HCT116 (cell line): ENCODE measurements at regions not wholly inside any gene's neighbourhood (a gene's known extent, or its start where the extent isn't known, plus 50 kb on each side); places are given as distances from the start of the nearest gene placed in this dataset.

Experiments
- ATAC-seq: fragments of 200-7000 bp; cut with Tn5 transposase; 2 replicates; pipeline ENCODE4 v1.9.1; 2020; ENCODE audit warnings: mild to moderate bottlenecking, moderate library complexity
- BruUV-seq: library from RNA; stranded (reverse); fragments of 400-500 nt; replicated peaks from 2 replicates; lab custom pipeline; 2021; lab: Mats Ljungman, UMichigan
- CTCF ChIA-PET: fragments of 300-600 bp; sonication (Branson Sonifier 250); formaldehyde crosslinking; loops from one replicate; lab custom pipeline; 2021; ENCODE audit warnings: antibody characterized with exemption; lab: Charles Lee
- POLR2A ChIA-PET: fragments of 300-600, 350-600 bp; sonication (Branson Sonifier 250); formaldehyde crosslinking; loops from one replicate; lab custom pipeline; 2021; ENCODE audit warnings: antibody characterized with exemption; lab: Charles Lee
- RAD21 ChIA-PET, 2 experiments: fragments of 300-600 bp; sonication (Branson Sonifier 250); formaldehyde crosslinking; loops; one replicate each; lab custom pipeline; 2023; ENCODE audit warnings: low total read pairs in 2 of 2; ENCODE audit not compliant: uncharacterized antibody in 2 of 2, unreplicated experiment in 2 of 2, low non-redundant PET in 1 of 2; lab: Charles Lee
- DNase-seq: peaks from one replicate; pipeline ENCODE4 v3.0.0-alpha.2; 2010; ENCODE audit warnings: low read depth, low spot score
- H2AFZ ChIP-seq: fragments of 200-600 bp; shearing (Covaris generic), sonication (generic); 2 replicates; pipeline ENCODE4 v1.6.1; 2017; ENCODE audit warnings: low read depth, mixed run types, mixed read lengths, antibody characterized with exemption, low read length; ENCODE audit not compliant: poor library complexity, severe bottlenecking
- H3K27ac ChIP-seq: 2 replicates; pipeline ENCODE4 v1.5.1; 2012; ENCODE audit warnings: low read depth, low read length
- H3K27me3 ChIP-seq: fragments of 200-600 bp; sonication (generic); 2 replicates; pipeline ENCODE4 v1.6.1; 2016; ENCODE audit warnings: mixed run types, low read length, mixed read lengths; ENCODE audit not compliant: insufficient read depth
- H3K36me3 ChIP-seq, 2 experiments: fragments of 200-500 bp in 1 of 2; fragments of 200-600 bp in 1 of 2; sonication (Bioruptor generic) in 1 of 2; sonication (generic) in 1 of 2; 2 replicates each; pipeline versions ENCODE4 v1.5.1 to v1.6.1; 2014 to 2016; ENCODE audit warnings: low read length in 2 of 2, inconsistent platforms in 1 of 2, mixed read lengths in 1 of 2, mixed run types in 1 of 2; ENCODE audit not compliant: insufficient read depth in 2 of 2, control insufficient read depth in 1 of 2
- H3K4me1 ChIP-seq, 2 experiments: fragments of 200-600 bp in 1 of 2; sonication (generic) in 1 of 2; 2 replicates each; pipeline versions ENCODE4 v1.5.1 to v1.6.1; 2012 to 2017; ENCODE audit warnings: low read length in 2 of 2, inconsistent platforms in 1 of 2, mild to moderate bottlenecking in 1 of 2, mixed read lengths in 1 of 2, mixed run types in 1 of 2, moderate library complexity in 1 of 2; ENCODE audit not compliant: insufficient read depth in 2 of 2, control insufficient read depth in 1 of 2
- H3K4me2 ChIP-seq: fragments of 200-600 bp; sonication (generic); 2 replicates; pipeline ENCODE4 v1.6.1; 2017; ENCODE audit warnings: mixed run types, low read length, mixed read lengths
- H3K4me3 ChIP-seq, 2 experiments: fragments of 200-600 bp in 1 of 2; sonication (generic) in 1 of 2; replicated peaks in 1 of 2; 2 replicates each; pipeline ENCODE4 v1.5.1; 2011 to 2016; ENCODE audit warnings: low read length in 2 of 2, control low read depth in 1 of 2, low read depth in 1 of 2, mild to moderate bottlenecking in 1 of 2, mixed read lengths in 1 of 2, mixed run types in 1 of 2
- H3K79me2 ChIP-seq: fragments of 200-600 bp; sonication (generic); 2 replicates; pipeline ENCODE4 v1.6.1; 2017; ENCODE audit warnings: mild to moderate bottlenecking, mixed run types, low read length, moderate library complexity, mixed read lengths; ENCODE audit not compliant: insufficient read depth
- H3K9ac ChIP-seq: fragments of 200-600 bp; sonication (generic); 2 replicates; pipeline ENCODE4 v1.6.1; 2016; ENCODE audit warnings: low read length, mixed read lengths
- H3K9me2 ChIP-seq: fragments of 200-600 bp; sonication (generic), shearing (Covaris generic); 2 replicates; pipeline ENCODE4 v1.6.1; 2017; ENCODE audit warnings: mixed run types, mild to moderate bottlenecking, moderate library complexity; ENCODE audit not compliant: insufficient read depth
- H3K9me3 ChIP-seq, 2 experiments: fragments of 200-500 bp in 1 of 2; fragments of 200-600 bp in 1 of 2; sonication (Bioruptor generic) in 1 of 2; sonication (generic) in 1 of 2; 2 replicates each; pipeline ENCODE4 v1.6.1; 2014 to 2017; ENCODE audit warnings: low read length in 2 of 2, mixed read lengths in 2 of 2, inconsistent platforms in 1 of 2, low read depth in 1 of 2, mild to moderate bottlenecking in 1 of 2, mixed run types in 1 of 2, moderate library complexity in 1 of 2; ENCODE audit not compliant: control insufficient read depth in 1 of 2, insufficient read depth in 1 of 2
- H4K20me1 ChIP-seq: fragments of 200-600 bp; sonication (generic), shearing (Covaris generic); 2 replicates; pipeline ENCODE4 v1.6.1; 2017; ENCODE audit warnings: mixed run types, mild to moderate bottlenecking, moderate library complexity; ENCODE audit not compliant: insufficient read depth
- ATF3 ChIP-seq: IDR thresholded peaks from 2 replicates; pipeline ENCODE4 v1.6.1; 2012
- CEBPB ChIP-seq: IDR thresholded peaks from 2 replicates; pipeline ENCODE4 v1.6.1; 2012; ENCODE audit warnings: low read depth
- EZH2phosphoT487 ChIP-seq: fragments of 200-600 bp; IDR thresholded peaks from 2 replicates; pipeline ENCODE4 v1.6.1; 2018; ENCODE audit warnings: antibody characterized with exemption, borderline replicate concordance
- FOSL1 ChIP-seq: IDR thresholded peaks from 2 replicates; pipeline ENCODE4 v1.6.1; 2012; ENCODE audit warnings: low read depth
- JUND ChIP-seq: IDR thresholded peaks from 2 replicates; pipeline ENCODE4 v1.6.1; 2012
- MAX ChIP-seq: IDR thresholded peaks from 2 replicates; pipeline ENCODE4 v1.6.1; 2012
- POLR2A ChIP-seq: IDR thresholded peaks from 2 replicates; pipeline ENCODE4 v1.7.0; 2011; ENCODE audit warnings: borderline replicate concordance; ENCODE audit not compliant: insufficient read depth, insufficient read length; ENCODE audit errors: extremely low read depth
- POLR2AphosphoS5 ChIP-seq: IDR thresholded peaks from 2 replicates; pipeline ENCODE4 v1.6.1; 2011; ENCODE audit warnings: mild to moderate bottlenecking, low read depth, low read length, moderate library complexity
- RAD21 ChIP-seq: IDR thresholded peaks from 2 replicates; pipeline ENCODE4 v1.6.1; 2012; ENCODE audit warnings: low read depth, mild to moderate bottlenecking
- REST ChIP-seq: IDR thresholded peaks from 2 replicates; pipeline ENCODE4 v1.6.1; 2012; ENCODE audit warnings: low read depth
- SP1 ChIP-seq: IDR thresholded peaks from 2 replicates; pipeline ENCODE4 v1.6.1; 2012; ENCODE audit warnings: low read depth
- SRF ChIP-seq: IDR thresholded peaks from 2 replicates; pipeline ENCODE4 v1.6.1; 2012; ENCODE audit warnings: low read depth
- TCF7L2 ChIP-seq: IDR thresholded peaks from 2 replicates; pipeline ENCODE4 v1.7.0; 2011; ENCODE audit warnings: borderline replicate concordance, inconsistent platforms; ENCODE audit not compliant: insufficient read depth, insufficient read length; ENCODE audit errors: extremely low read depth
- ZBTB33 ChIP-seq: IDR thresholded peaks from 2 replicates; pipeline ENCODE4 v1.6.1; 2011; ENCODE audit warnings: mild to moderate bottlenecking, low read length, moderate library complexity; ENCODE audit not compliant: insufficient replicate concordance; ENCODE audit errors: extremely low read depth
- intact Hi-C: fragments of 100-400 bp; cut with micrococcal nuclease; formaldehyde crosslinking; loops from 2 replicates; pipeline ENCODE4 v1.10.0; 2022

GRCh38 chr1:96427616-96428015 is 294.0 kb upstream of the PTBP2 start:
- no TSS peak for BruUV-seq
- ChIA-PET RAD21 (no interaction called here), CTCF (no interaction called here)
- no peaks in the 10 kb centered on the region for H3K9me2 ChIP-seq
- no peak overlapping the region for H3K4me2 ChIP-seq
- no peak for DNase-seq
- no peaks in the 10 kb centered on the region for H3K79me2 ChIP-seq
- TF ChIP-seq SRF (no peak), JUND (no peak), TCF7L2 (no peak), ATF3 (no peak), POLR2AphosphoS5 (no peak), EZH2phosphoT487 (no peak)
- TF ChIP-seq, all 23 proteins: peak for 0
- H2AFZ ChIP-seq: no peak overlapping the region
- no peak overlapping the region for H3K4me3 ChIP-seq
- no peak overlapping the region for H3K27ac ChIP-seq
- no peak for ATAC-seq
- intact Hi-C loops: no loop called here
- no peaks in the 10 kb centered on the region for H3K36me3 ChIP-seq
- no peaks in the 10 kb centered on the region for H4K20me1 ChIP-seq
- H3K4me1 ChIP-seq: no peaks in the 10 kb centered on the region
- POLR2A ChIA-PET: no interaction called here
- no peaks in the 10 kb centered on the region for H3K27me3 ChIP-seq
- no peak overlapping the region for H3K9ac ChIP-seq
- no peaks in the 10 kb centered on the region for H3K9me3 ChIP-seq

DNA sequence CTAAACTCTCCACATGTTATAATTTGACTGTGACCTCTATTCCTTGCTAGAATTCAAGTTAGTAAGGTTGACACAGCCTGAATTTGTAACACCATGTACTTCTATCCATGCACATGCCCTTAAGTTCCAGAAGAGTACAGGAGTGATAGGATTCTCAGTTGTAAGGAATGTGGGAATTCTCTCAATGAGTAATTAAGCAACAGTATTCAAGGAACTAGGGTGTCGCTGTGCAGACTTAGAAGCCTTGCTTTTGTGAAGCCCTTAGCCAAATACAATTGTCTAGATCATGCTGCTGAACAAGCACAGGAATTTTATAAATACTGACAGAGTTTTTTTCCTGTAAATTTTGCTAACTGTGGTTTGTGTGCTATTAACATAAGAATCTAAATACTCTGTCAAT is 276.3 kb upstream of the PTBP2 start:
- no peak overlapping the region for H3K27ac ChIP-seq
- H2AFZ ChIP-seq: no peak overlapping the region
- no peaks in the 10 kb centered on the region for H4K20me1 ChIP-seq
- intact Hi-C loops: no loop called here
- H3K9ac ChIP-seq: no peak overlapping the region
- no peaks in the 10 kb centered on the region for H3K9me2 ChIP-seq
- ATAC-seq (no peak), DNase-seq (no peak)
- RAD21 ChIA-PET: no interaction called here
- H3K4me3 ChIP-seq: no peak overlapping the region
- H3K36me3 ChIP-seq: no peaks in the 10 kb centered on the region
- no peaks in the 10 kb centered on the region for H3K79me2 ChIP-seq
- no TSS peak for BruUV-seq
- H3K9me3 ChIP-seq: no peaks in the 10 kb centered on the region
- H3K4me1 ChIP-seq: no peaks in the 10 kb centered on the region
- POLR2A ChIA-PET: no interaction called here
- TF ChIP-seq REST (no peak), SRF (no peak), POLR2A (no peak), RAD21 (no peak), ZBTB33 (no peak), MAX (no peak), SP1 (no peak), EZH2phosphoT487 (no peak), POLR2AphosphoS5 (no peak), CEBPB (no peak), FOSL1 (no peak)
- CTCF ChIA-PET: no interaction called here
- H3K27me3 ChIP-seq: no peaks in the 10 kb centered on the region
- H3K4me2 ChIP-seq: no peak overlapping the region
